ENCODE measurements at regions not wholly inside any gene's neighbourhood (a gene's known extent, or its start where the extent isn't known, plus 50 kb on each side); places are given as distances from the start of the nearest gene placed in this dataset.

GRCh38 chr7:41524876-41525275, 178.0 kb downstream of the INHBA start:
- no peak overlapping the region for H3K27ac Mint-ChIP-seq
- Histone ChIP-seq H3K27me3 (ENCODE audit: control insufficient read depth, insufficient read depth, low read length) (no peaks in the 10 kb centered on the region), H3K4me3 (ENCODE audit: low read length) (no peak overlapping the region), H3K27ac (ENCODE audit: low read length) (no peak overlapping the region), H3K36me3 (ENCODE audit: control insufficient read depth, insufficient read depth, low read length) (no peaks in the 10 kb centered on the region), H3K9me3 (ENCODE audit: control insufficient read depth, insufficient read depth, low read length) (no peaks in the 10 kb centered on the region), H3K4me1 (ENCODE audit: control insufficient read depth, insufficient read depth, low read length) (no peaks in the 10 kb centered on the region)
- H3K9me3 Mint-ChIP-seq = peaks cover 11 to 21% of the 10 kb centered on the region in 2 donors
- no peak overlapping the region for H3K4me3 Mint-ChIP-seq
- 68% methylated on average over 3 of the region's 4 CpGs for WGBS (ENCODE audit: insufficient coverage)
- ATAC-seq (no peak), DNase-seq (no peak)
- intact Hi-C loops (cut with micrococcal nuclease) = no loop called here
- H3K4me1 Mint-ChIP-seq = no peaks in the 10 kb centered on the region
- no peaks in the 10 kb centered on the region for H3K27me3 Mint-ChIP-seq (ENCODE audit: low read depth in 2 of 2)
- TF ChIP-seq, protein P1, sequence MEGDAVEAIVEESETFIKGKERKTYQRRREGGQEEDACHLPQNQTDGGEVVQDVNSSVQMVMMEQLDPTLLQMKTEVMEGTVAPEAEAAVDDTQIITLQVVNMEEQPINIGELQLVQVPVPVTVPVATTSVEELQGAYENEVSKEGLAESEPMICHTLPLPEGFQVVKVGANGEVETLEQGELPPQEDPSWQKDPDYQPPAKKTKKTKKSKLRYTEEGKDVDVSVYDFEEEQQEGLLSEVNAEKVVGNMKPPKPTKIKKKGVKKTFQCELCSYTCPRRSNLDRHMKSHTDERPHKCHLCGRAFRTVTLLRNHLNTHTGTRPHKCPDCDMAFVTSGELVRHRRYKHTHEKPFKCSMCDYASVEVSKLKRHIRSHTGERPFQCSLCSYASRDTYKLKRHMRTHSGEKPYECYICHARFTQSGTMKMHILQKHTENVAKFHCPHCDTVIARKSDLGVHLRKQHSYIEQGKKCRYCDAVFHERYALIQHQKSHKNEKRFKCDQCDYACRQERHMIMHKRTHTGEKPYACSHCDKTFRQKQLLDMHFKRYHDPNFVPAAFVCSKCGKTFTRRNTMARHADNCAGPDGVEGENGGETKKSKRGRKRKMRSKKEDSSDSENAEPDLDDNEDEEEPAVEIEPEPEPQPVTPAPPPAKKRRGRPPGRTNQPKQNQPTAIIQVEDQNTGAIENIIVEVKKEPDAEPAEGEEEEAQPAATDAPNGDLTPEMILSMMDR (IDR thresholded peaks at IDR 0.05) = no peak
- H3K36me3 Mint-ChIP-seq = no peaks in the 10 kb centered on the region

DNA sequence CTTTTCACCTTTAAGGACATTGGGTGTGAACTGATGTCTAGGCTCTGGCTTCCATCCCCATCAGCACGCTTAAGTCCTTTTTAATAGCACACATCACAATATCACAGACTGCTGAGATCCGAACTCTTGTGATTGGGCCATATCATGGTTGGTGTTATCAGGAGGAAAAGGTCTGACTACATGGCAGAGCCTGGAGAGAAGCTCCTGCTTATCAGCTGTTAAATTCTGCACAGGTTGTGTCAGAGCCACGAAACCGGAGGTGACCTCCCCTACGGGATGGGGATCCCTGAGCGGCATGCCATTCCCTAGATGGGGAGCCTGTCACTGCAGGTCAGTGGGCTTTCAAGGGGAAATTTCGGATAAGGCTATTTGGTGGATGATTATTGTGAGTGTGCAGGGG, 182.4 kb downstream of the INHBA start:
- H3K27ac ChIP-seq (ENCODE audit: low read length) = no peak overlapping the region
- H3K4me3 Mint-ChIP-seq = no peak overlapping the region
- ATAC-seq (no peak), DNase-seq (no peak)
- H3K27ac Mint-ChIP-seq = no peak overlapping the region
- TF ChIP-seq, protein P1 (IDR thresholded peaks at IDR 0.05) = no peak
- H3K4me1 ChIP-seq (ENCODE audit: control insufficient read depth, insufficient read depth, low read length) = no peaks in the 10 kb centered on the region
- no peaks in the 10 kb centered on the region for H3K4me1 Mint-ChIP-seq
- intact Hi-C loops (cut with micrococcal nuclease) = no loop called here
- no peaks in the 10 kb centered on the region for H3K27me3 ChIP-seq (ENCODE audit: control insufficient read depth, insufficient read depth, low read length)
- H3K9me3 Mint-ChIP-seq = peaks cover 19% of the 10 kb centered on the region in 2 donors
- H3K4me3 ChIP-seq (ENCODE audit: low read length) = no peak overlapping the region
- H3K9me3 ChIP-seq (ENCODE audit: control insufficient read depth, insufficient read depth, low read length) = no peaks in the 10 kb centered on the region
- 90% methylated on average over 6 of the region's 7 CpGs for WGBS (ENCODE audit: insufficient coverage)
- H3K36me3 Mint-ChIP-seq = no peaks in the 10 kb centered on the region
- H3K36me3 ChIP-seq (ENCODE audit: control insufficient read depth, insufficient read depth, low read length) = no peaks in the 10 kb centered on the region
- no peaks in the 10 kb centered on the region for H3K27me3 Mint-ChIP-seq (ENCODE audit: low read depth in 2 of 2)

- ATAC-seq = no peak
Observed at GRCh38 chr7:41517771-41518170, 185.1 kb downstream of the INHBA start.

DNA sequence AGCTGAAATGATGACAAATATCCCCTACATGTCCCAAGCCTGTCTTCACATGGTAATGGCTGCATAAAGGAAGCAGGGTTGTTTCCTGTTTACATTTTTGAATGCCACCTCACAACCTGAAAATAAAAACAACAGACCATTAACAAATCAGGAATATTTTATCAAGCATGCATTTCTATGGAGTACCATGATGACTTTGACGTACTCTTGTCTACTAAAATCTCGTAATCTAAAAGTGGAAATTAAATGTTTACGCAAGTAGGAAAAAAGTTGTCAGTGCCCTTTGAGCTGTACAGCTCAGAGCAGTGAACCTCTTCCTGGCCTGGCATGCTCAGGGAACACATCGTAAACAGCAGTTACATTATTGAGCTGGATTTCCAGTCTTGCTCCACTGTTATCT, 194.1 kb downstream of the INHBA start:
- peaks cover 5 to 17% of the 10 kb centered on the region in 2 donors for H3K9me3 Mint-ChIP-seq
- Histone ChIP-seq H3K4me1 (ENCODE audit: control insufficient read depth, insufficient read depth, low read length) (no peaks in the 10 kb centered on the region), H3K27me3 (ENCODE audit: control insufficient read depth, insufficient read depth, low read length) (no peaks in the 10 kb centered on the region), H3K36me3 (ENCODE audit: control insufficient read depth, insufficient read depth, low read length) (no peaks in the 10 kb centered on the region), H3K4me3 (ENCODE audit: low read length) (no peak overlapping the region), H3K9me3 (ENCODE audit: control insufficient read depth, insufficient read depth, low read length) (peaks cover 4% of the 10 kb centered on the region), H3K27ac (ENCODE audit: low read length) (no peak overlapping the region)
- intact Hi-C loops (cut with micrococcal nuclease) = no loop called here
- no peaks in the 10 kb centered on the region for H3K36me3 Mint-ChIP-seq
- no peaks in the 10 kb centered on the region for H3K27me3 Mint-ChIP-seq (ENCODE audit: low read depth in 2 of 2)
- DNase-seq (no peak), ATAC-seq (no peak)
- no peak overlapping the region for H3K4me3 Mint-ChIP-seq
- 91% methylated on average over 4 of the region's 4 CpGs for WGBS (ENCODE audit: insufficient coverage)
- H3K4me1 Mint-ChIP-seq = no peaks in the 10 kb centered on the region
- TF ChIP-seq, protein P1 (IDR thresholded peaks at IDR 0.05) = no peak
- H3K27ac Mint-ChIP-seq = no peak overlapping the region

More at GRCh38 chr7:41517771-41518170, 185.1 kb downstream of the INHBA start:
- Histone ChIP-seq H3K4me3 (ENCODE audit: low read length) (no peak overlapping the region), H3K4me1 (ENCODE audit: control insufficient read depth, insufficient read depth, low read length) (no peaks in the 10 kb centered on the region), H3K9me3 (ENCODE audit: control insufficient read depth, insufficient read depth, low read length) (no peaks in the 10 kb centered on the region), H3K36me3 (ENCODE audit: control insufficient read depth, insufficient read depth, low read length) (no peaks in the 10 kb centered on the region), H3K27ac (ENCODE audit: low read length) (no peak overlapping the region), H3K27me3 (ENCODE audit: control insufficient read depth, insufficient read depth, low read length) (no peaks in the 10 kb centered on the region)
- Mint-ChIP-seq H3K4me1 (no peaks in the 10 kb centered on the region), H3K36me3 (no peaks in the 10 kb centered on the region), H3K27me3 (ENCODE audit: low read depth in 2 of 2) (no peaks in the 10 kb centered on the region), H3K4me3 (no peak overlapping the region), H3K27ac (no peak overlapping the region), H3K9me3 (peaks cover 10 to 14% of the 10 kb centered on the region in 2 donors)
- TF ChIP-seq, protein P1 (IDR thresholded peaks at IDR 0.05) = no peak
- intact Hi-C loops (cut with micrococcal nuclease) = loop anchor here (10.0 kb wide), 1 partner anchor 57 kb away; no protein-coding TSS in a partner anchor
- WGBS (ENCODE audit: insufficient coverage) = 95% methylated on average over 2 of the region's 2 CpGs
- DNase-seq = no peak

Measured in natural killer cell (primary cell).